WERI-Rb-1 (cell line): ENCODE measurements at regions not wholly inside any gene's neighbourhood (a gene's known extent, or its start where the extent isn't known, plus 50 kb on each side); places are given as distances from the start of the nearest gene placed in this dataset.

ENCODE experiments used
- DNase-seq: peaks from one replicate; pipeline ENCODE4 v3.0.0-alpha.2; 2020
- H3K27ac ChIP-seq: fragments of 250-450 bp; sonication (Bioruptor Pico); 2 replicates; pipeline ENCODE4 v1.5.1; 2020; ENCODE audit warnings: mild to moderate bottlenecking, moderate library complexity
- H3K27me3 ChIP-seq: fragments of 250-450 bp; sonication (Bioruptor Pico); 2 replicates; pipeline ENCODE4 v1.5.1; 2021; ENCODE audit warnings: mild to moderate bottlenecking, low read depth, moderate library complexity; ENCODE audit not compliant: insufficient read depth, severe bottlenecking
- H3K36me3 ChIP-seq: fragments of 250-450 bp; sonication (Bioruptor Pico); 2 replicates; pipeline ENCODE4 v1.5.1; 2020; ENCODE audit warnings: mild to moderate bottlenecking, moderate library complexity
- H3K4me3 ChIP-seq: 2 replicates; pipeline ENCODE4 v1.5.1; 2011; ENCODE audit warnings: low read depth, mild to moderate bottlenecking, control low read depth, low read length
- H3K9me3 ChIP-seq: fragments of 250-450 bp; sonication (Bioruptor Pico); 2 replicates; pipeline ENCODE4 v1.5.1; 2021; ENCODE audit warnings: mild to moderate bottlenecking, moderate library complexity; ENCODE audit not compliant: severe bottlenecking
- CTCF ChIP-seq: IDR thresholded peaks from 2 replicates; pipeline ENCODE4 v1.5.1; 2011; ENCODE audit warnings: low read depth, mild to moderate bottlenecking, control low read depth, inconsistent platforms, low read length

GRCh38 chr10:123375097-123375496, 220.9 kb downstream of the BUB3 start:
- H3K36me3 ChIP-seq, result no peaks in the 10 kb centered on the region
- no peak for DNase-seq
- peaks cover 3% of the 10 kb centered on the region for H3K9me3 ChIP-seq
- no peak overlapping the region for H3K4me3 ChIP-seq
- no peak overlapping the region for H3K27ac ChIP-seq
- H3K27me3 ChIP-seq, result peaks cover 21% of the 10 kb centered on the region
- TF ChIP-seq CTCF, result no peak

DNA sequence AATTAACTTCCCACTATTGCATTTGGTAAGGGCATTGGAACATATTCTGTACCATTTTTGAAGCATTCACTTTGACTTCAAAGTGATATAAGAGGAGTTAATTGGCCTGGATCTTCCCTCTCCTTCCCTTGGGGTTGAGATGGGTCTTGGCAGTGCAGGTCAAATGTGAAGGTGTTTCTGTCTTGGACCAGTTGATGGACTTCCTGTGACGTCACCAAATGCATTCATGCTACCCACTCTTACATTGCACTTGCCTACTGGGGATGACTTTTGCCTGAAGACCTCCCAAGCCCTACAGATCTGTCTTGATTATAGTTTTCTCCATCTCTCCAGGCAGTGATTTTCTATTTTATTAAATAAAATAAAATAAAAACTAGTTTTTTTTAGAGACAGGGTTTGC, 221.5 kb downstream of the BUB3 start:
- H3K36me3 ChIP-seq, result no peaks in the 10 kb centered on the region
- H3K9me3 ChIP-seq, result peaks cover 2% of the 10 kb centered on the region
- peaks cover 23% of the 10 kb centered on the region for H3K27me3 ChIP-seq
- H3K4me3 ChIP-seq, result no peak overlapping the region
- TF ChIP-seq CTCF, result no peak
- no peak overlapping the region for H3K27ac ChIP-seq
- no peak for DNase-seq

DNA sequence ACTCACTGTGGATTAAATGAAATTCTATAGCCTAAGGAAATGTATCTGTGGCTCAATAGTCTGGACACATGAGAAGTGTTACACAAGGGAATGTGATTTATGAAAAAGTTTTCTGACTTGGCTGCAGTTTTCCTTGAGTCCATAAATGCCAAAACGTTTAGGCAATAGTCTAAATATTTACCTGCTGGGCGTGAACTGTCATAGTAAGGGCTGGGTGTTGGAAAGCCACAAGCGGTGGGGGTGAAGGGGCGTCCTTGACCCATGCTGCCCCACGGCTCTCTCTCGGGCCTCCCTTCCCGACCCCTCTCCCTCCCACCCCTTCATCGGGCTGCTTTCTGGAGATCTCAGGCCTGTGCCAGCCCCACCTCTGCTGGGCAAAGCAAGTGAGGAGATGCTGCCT, 223.7 kb downstream of the BUB3 start:
- Histone ChIP-seq H3K36me3 (no peaks in the 10 kb centered on the region), H3K9me3 (no peaks in the 10 kb centered on the region), H3K27ac (no peak overlapping the region), H3K4me3 (no peak overlapping the region), H3K27me3 (peaks cover 23% of the 10 kb centered on the region)
- DNase-seq, result no peak
- TF ChIP-seq CTCF, result no peak

DNA sequence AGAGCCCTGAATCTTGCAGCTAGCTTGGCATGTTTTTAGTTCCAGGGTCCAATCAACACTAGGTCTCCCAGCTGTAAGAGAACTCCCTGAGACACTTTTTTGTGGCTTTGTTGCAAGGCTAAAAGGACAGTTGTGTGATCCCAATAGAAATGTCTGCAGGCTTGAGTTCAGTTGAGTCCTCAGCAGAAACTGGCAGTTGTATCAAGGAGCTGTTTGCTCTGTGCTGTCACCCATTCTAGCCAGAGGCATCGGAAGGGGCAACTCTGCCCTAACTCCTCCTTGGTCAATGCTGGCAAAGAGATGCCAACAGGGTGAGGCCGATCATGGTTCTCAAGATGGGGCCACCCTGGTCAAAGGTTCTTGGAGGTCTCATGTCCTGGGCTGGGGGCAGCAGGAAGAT, 224.1 kb downstream of the BUB3 start:
- Histone ChIP-seq H3K36me3 (no peaks in the 10 kb centered on the region), H3K27ac (no peak overlapping the region), H3K27me3 (peaks cover 23% of the 10 kb centered on the region), H3K9me3 (no peaks in the 10 kb centered on the region), H3K4me3 (no peak overlapping the region)
- no peak for DNase-seq
- TF ChIP-seq CTCF, result no peak

DNA sequence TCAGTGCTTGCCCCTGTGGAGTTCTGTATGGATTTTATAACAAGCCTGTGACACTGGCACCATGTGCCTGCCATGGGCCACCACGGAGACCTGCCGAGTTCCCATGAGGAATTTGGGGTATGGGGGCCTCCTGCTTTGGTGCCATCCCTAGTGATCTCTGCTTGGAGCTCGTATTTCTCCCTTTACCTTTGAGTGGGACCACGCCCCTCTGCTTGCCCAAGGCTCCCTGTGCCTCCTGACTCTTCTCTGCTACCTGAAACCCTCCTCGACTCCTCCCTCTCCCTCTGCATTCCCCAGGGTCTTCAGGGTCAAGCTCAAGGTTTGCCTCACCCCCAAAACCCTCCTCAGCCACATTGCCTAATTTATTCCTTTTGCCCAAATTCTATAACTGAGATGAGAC, 225.0 kb downstream of the BUB3 start:
- no peak for DNase-seq
- peaks cover 23% of the 10 kb centered on the region for H3K27me3 ChIP-seq
- H3K4me3 ChIP-seq, result no peak overlapping the region
- no peak for TF ChIP-seq CTCF
- H3K36me3 ChIP-seq, result no peaks in the 10 kb centered on the region
- H3K27ac ChIP-seq, result no peak overlapping the region
- no peaks in the 10 kb centered on the region for H3K9me3 ChIP-seq

GRCh38 chr10:123380491-123381085, 226.4 kb downstream of the BUB3 start:
- Histone ChIP-seq H3K36me3 (no peaks in the 10 kb centered on the region), H3K27me3 (peaks cover 19% of the 10 kb centered on the region), H3K9me3 (peaks cover 2% of the 10 kb centered on the region), H3K4me3 (no peak overlapping the region), H3K27ac (no peak overlapping the region)
- DNase-seq, result no peak
- peak; percentile 52 for TF ChIP-seq CTCF
